Esophagus squamous epithelium (tissue), 5 donors: ENCODE measurements at regions not wholly inside any gene's neighbourhood (a gene's known extent, or its start where the extent isn't known, plus 50 kb on each side); places are given as distances from the start of the nearest gene placed in this dataset.

ENCODE experiments used
- DNase-seq: peaks from one replicate; lab custom pipeline; 2025; lab: John Stamatoyannopoulos, UW
- H3K27ac ChIP-seq, 4 donors: fragments of 200-600 bp; sonication (generic); one replicate each; pipeline ENCODE4 v1.5.1; 2016 to 2019; ENCODE audit warnings: mild to moderate bottlenecking in 1 of 4
- H3K27me3 ChIP-seq, 4 donors: fragments of 200-600 bp; sonication (generic); 1 replicate in 3 of 4; 2 replicates in 1 of 4; pipeline versions ENCODE4 v1.5.1 to v1.6.0; 2017 to 2021; ENCODE audit warnings: antibody characterized with exemption in 1 of 4
- H3K36me3 ChIP-seq, 3 donors: fragments of 200-600 bp; sonication (generic); one replicate each; pipeline ENCODE4 v1.5.1; 2016 to 2019
- H3K4me1 ChIP-seq, 3 donors: fragments of 200-600 bp; sonication (generic); one replicate each; pipeline ENCODE4 v1.5.1; 2017 to 2019
- H3K4me3 ChIP-seq, 4 donors: fragments of 200-600 bp; sonication (generic); 1 replicate in 3 of 4; 2 replicates in 1 of 4; pipeline ENCODE4 v1.5.1; 2016 to 2019; ENCODE audit warnings: mild to moderate bottlenecking in 2 of 4, moderate library complexity in 1 of 4
- H3K9me3 ChIP-seq, 3 donors: fragments of 200-600 bp; sonication (generic); one replicate each; pipeline ENCODE4 v1.5.1; 2016 to 2019
- CTCF ChIP-seq, 6 experiments: fragments of 450-650 bp in 4 of 6; fragments of 200-600 bp in 2 of 6; sonication (generic) in 2 of 6; IDR thresholded peaks; one replicate each; pipeline ENCODE4 v1.5.1; 2016 to 2019; ENCODE audit warnings: antibody characterized with exemption in 6 of 6, mild to moderate bottlenecking in 4 of 6, moderate library complexity in 4 of 6
- POLR2A ChIP-seq, 4 donors: fragments of 450-650 bp; IDR thresholded peaks; one replicate each; pipeline ENCODE4 v1.6.1; 2017; ENCODE audit warnings: antibody characterized with exemption in 4 of 4, mild to moderate bottlenecking in 4 of 4, moderate library complexity in 3 of 4
- WGBS, 2 donors: methylation state at CpG; one replicate each; pipeline ENCODE4 v1.1.5; 2018; 5-methylcytosine and 5-hydroxymethylcytosine counted together
- intact Hi-C: fragments of 100-400 bp; cut with DNase I; formaldehyde crosslinking; loops from one replicate; pipeline ENCODE4 v1.15.0; 2022
- donor health status: DM: yes; HTN: yes; CAD: no.

- no peak overlapping the region for H3K4me3 ChIP-seq
- no peaks in the 10 kb centered on the region for H3K36me3 ChIP-seq
- H3K27me3 ChIP-seq: no peaks in the 10 kb centered on the region
- intact Hi-C loops: no loop called here
- no peak overlapping the region for H3K27ac ChIP-seq
- TF ChIP-seq POLR2A (IDR thresholded peaks at IDR 0.05): no peak
- no peak for TF ChIP-seq CTCF (IDR thresholded peaks at IDR 0.05)
- 34 to 53% methylated on average over 3 of the region's 3 CpGs for WGBS, 2 donors
- H3K9me3 ChIP-seq: no peaks in the 10 kb centered on the region
- DNase-seq: no peak
- no peaks in the 10 kb centered on the region for H3K4me1 ChIP-seq
Observed at GRCh38 chr2:52732849-52733395, 1034.7 kb upstream of the CHAC2 start.

GRCh38 chr2:52724585-52724984 is 1043.0 kb upstream of the CHAC2 start:
- intact Hi-C loops: no loop called here
- TF ChIP-seq CTCF (IDR thresholded peaks at IDR 0.05): no peak
- no peak for TF ChIP-seq POLR2A (IDR thresholded peaks at IDR 0.05)

GRCh38 chr2:52717836-52718235 is 1049.8 kb upstream of the CHAC2 start:
- WGBS, 2 donors: 28 to 38% methylated on average over 3 of the region's 3 CpGs
- no peak for DNase-seq
- no peaks in the 10 kb centered on the region for H3K4me1 ChIP-seq
- no peak overlapping the region for H3K27ac ChIP-seq
- H3K36me3 ChIP-seq: no peaks in the 10 kb centered on the region
- TF ChIP-seq CTCF (IDR thresholded peaks at IDR 0.05) (no peak), POLR2A (IDR thresholded peaks at IDR 0.05) (no peak)
- intact Hi-C loops: no loop called here
- H3K4me3 ChIP-seq: no peak overlapping the region
- H3K27me3 ChIP-seq: no peaks in the 10 kb centered on the region
- no peaks in the 10 kb centered on the region for H3K9me3 ChIP-seq

More at GRCh38 chr2:52724585-52724984, 1043.0 kb upstream of the CHAC2 start:
- no peaks in the 10 kb centered on the region for H3K4me1 ChIP-seq
- H3K9me3 ChIP-seq: no peaks in the 10 kb centered on the region
- H3K36me3 ChIP-seq: no peaks in the 10 kb centered on the region
- no peak overlapping the region for H3K4me3 ChIP-seq
- DNase-seq: no peak
- H3K27ac ChIP-seq: no peak overlapping the region
- no peaks in the 10 kb centered on the region for H3K27me3 ChIP-seq

GRCh38 chr2:52710810-52711618 is 1056.6 kb upstream of the CHAC2 start:
- no peak for DNase-seq
- H3K9me3 ChIP-seq: no peaks in the 10 kb centered on the region
- intact Hi-C loops: no loop called here
- 62% methylated on average over 4 to 5 of the region's 5 CpGs for WGBS, 2 donors
- H3K4me3 ChIP-seq: no peak overlapping the region
- H3K36me3 ChIP-seq: no peaks in the 10 kb centered on the region
- no peaks in the 10 kb centered on the region for H3K4me1 ChIP-seq
- no peaks in the 10 kb centered on the region for H3K27me3 ChIP-seq
- H3K27ac ChIP-seq: no peak overlapping the region
- TF ChIP-seq POLR2A (IDR thresholded peaks at IDR 0.05) (no peak), CTCF (IDR thresholded peaks at IDR 0.05) (no peak)

- intact Hi-C loops: no loop called here
- Histone ChIP-seq H3K27ac (no peak overlapping the region), H3K9me3 (no peaks in the 10 kb centered on the region), H3K4me3 (no peak overlapping the region), H3K27me3 (no peaks in the 10 kb centered on the region), H3K36me3 (no peaks in the 10 kb centered on the region), H3K4me1 (no peaks in the 10 kb centered on the region)
- TF ChIP-seq POLR2A (IDR thresholded peaks at IDR 0.05): no peak
- no peak for TF ChIP-seq CTCF (IDR thresholded peaks at IDR 0.05)
- DNase-seq: no peak
Observed at GRCh38 chr2:52704251-52704650, 1063.4 kb upstream of the CHAC2 start.
